ENCODE measurements at regions not wholly inside any gene's neighbourhood (a gene's known extent, or its start where the extent isn't known, plus 50 kb on each side); places are given as distances from the start of the nearest gene placed in this dataset.
"Not testable (repeated sequence)": the region's sequence is repeated elsewhere in the genome, so short reads cannot be mapped to it uniquely, and the experiment has no call there.

- H3K27ac ChIP-seq: no peak overlapping the region
- no peaks in the 10 kb centered on the region for H3K4me1 ChIP-seq (ENCODE audit: low read depth)
- no peaks in the 10 kb centered on the region for H3K9me3 ChIP-seq (ENCODE audit: low read depth)
- H3K36me3 ChIP-seq: no peaks in the 10 kb centered on the region
- H3K4me3 ChIP-seq: no peak overlapping the region
- DNase-seq (ENCODE audit: low read depth in 1 of 2, low spot score in 1 of 2): no peak
- TF ChIP-seq, protein P1, sequence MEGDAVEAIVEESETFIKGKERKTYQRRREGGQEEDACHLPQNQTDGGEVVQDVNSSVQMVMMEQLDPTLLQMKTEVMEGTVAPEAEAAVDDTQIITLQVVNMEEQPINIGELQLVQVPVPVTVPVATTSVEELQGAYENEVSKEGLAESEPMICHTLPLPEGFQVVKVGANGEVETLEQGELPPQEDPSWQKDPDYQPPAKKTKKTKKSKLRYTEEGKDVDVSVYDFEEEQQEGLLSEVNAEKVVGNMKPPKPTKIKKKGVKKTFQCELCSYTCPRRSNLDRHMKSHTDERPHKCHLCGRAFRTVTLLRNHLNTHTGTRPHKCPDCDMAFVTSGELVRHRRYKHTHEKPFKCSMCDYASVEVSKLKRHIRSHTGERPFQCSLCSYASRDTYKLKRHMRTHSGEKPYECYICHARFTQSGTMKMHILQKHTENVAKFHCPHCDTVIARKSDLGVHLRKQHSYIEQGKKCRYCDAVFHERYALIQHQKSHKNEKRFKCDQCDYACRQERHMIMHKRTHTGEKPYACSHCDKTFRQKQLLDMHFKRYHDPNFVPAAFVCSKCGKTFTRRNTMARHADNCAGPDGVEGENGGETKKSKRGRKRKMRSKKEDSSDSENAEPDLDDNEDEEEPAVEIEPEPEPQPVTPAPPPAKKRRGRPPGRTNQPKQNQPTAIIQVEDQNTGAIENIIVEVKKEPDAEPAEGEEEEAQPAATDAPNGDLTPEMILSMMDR (IDR thresholded peaks at IDR 0.05; ENCODE audit: low read depth, low read length): no peak
- H3K27me3 ChIP-seq: peaks cover 100% of the 10 kb centered on the region
Measured at GRCh38 chr1:147076442-147076841, 95.8 kb downstream of the PRKAB2 start.

GRCh38 chr1:147072482-147073432 lies 99.5 kb downstream of the PRKAB2 start:
- peak; percentile 21 to 46 for DNase-seq (ENCODE audit: low read depth in 1 of 2, low spot score in 1 of 2)
- Histone ChIP-seq H3K27ac (no peak overlapping the region), H3K9me3 (ENCODE audit: low read depth) (no peaks in the 10 kb centered on the region), H3K27me3 (peaks cover 79% of the 10 kb centered on the region), H3K4me3 (peak overlapping the region; percentile 32), H3K4me1 (ENCODE audit: low read depth) (no peaks in the 10 kb centered on the region), H3K36me3 (no peaks in the 10 kb centered on the region)
- TF ChIP-seq, protein P1 (IDR thresholded peaks at IDR 0.05; ENCODE audit: low read depth, low read length): no peak

GRCh38 chr1:147071142-147071541 lies 101.1 kb downstream of the PRKAB2 start:
- peaks cover 63% of the 10 kb centered on the region for H3K27me3 ChIP-seq
- no peak overlapping the region for H3K4me3 ChIP-seq
- no peaks in the 10 kb centered on the region for H3K4me1 ChIP-seq (ENCODE audit: low read depth)

DNA sequence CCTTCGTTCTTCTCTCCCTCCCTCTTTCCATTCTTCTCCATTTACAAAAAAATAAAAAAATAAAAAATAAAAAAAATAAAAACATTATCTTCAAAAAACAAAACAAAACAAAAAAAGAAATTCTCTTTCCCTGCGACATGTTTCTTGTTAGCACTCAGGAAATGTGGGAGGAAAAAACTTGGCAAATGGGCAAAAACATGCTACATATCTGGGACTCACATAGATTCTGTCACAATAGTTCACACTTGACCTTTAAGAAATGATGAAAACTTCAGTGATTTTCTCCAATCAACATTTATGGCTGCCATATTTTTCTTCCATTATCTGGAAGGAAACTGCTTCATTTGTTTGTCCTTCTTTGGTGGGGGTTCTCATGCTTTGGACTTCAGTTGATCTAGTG lies 109.3 kb downstream of the PRKAB2 start:
- Histone ChIP-seq H3K27ac (no peak overlapping the region), H3K4me3 (no peak overlapping the region), H3K27me3 (no peaks in the 10 kb centered on the region), H3K9me3 (ENCODE audit: low read depth) (no peaks in the 10 kb centered on the region), H3K4me1 (ENCODE audit: low read depth) (no peaks in the 10 kb centered on the region), H3K36me3 (no peaks in the 10 kb centered on the region)
- peak in 1 of 2 donors; percentile 20 for DNase-seq (ENCODE audit: low read depth in 1 of 2, low spot score in 1 of 2)
- TF ChIP-seq, protein P1 (IDR thresholded peaks at IDR 0.05; ENCODE audit: low read depth, low read length): no peak

More at GRCh38 chr1:147071142-147071541, 101.1 kb downstream of the PRKAB2 start:
- no peaks in the 10 kb centered on the region for H3K36me3 ChIP-seq
- H3K27ac ChIP-seq: no peak overlapping the region
- no peak for DNase-seq (ENCODE audit: low read depth in 1 of 2, low spot score in 1 of 2)
- H3K9me3 ChIP-seq (ENCODE audit: low read depth): no peaks in the 10 kb centered on the region
- TF ChIP-seq, protein P1 (IDR thresholded peaks at IDR 0.05; ENCODE audit: low read depth, low read length): no peak

- H3K4me3 ChIP-seq; H3K36me3 ChIP-seq; H3K27ac ChIP-seq; DNase-seq (ENCODE audit: low read depth in 1 of 2, low spot score in 1 of 2); H3K9me3 ChIP-seq (ENCODE audit: low read depth); H3K4me1 ChIP-seq (ENCODE audit: low read depth); H3K27me3 ChIP-seq: not testable (repeated sequence)
Measured at GRCh38 chr1:147061880-147062279, 110.4 kb downstream of the PRKAB2 start.

DNA sequence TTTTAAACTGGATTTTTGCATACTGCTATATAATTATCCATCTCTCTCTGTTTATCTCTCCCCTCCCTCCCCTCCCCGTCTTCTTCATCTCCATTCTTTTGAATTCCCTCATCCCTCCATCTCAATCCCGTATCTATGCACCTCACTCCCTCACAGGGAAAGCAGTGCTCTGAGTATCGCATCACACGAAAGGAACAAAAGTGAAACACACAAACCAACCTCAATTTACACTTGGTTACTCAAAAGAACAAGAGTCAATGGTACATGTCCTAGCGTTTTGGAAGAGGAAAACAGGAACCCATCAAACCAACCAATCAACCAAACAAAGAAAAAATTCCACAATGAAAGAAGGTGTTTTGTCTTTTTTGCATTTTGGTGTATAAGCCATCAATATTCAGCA lies 115.1 kb downstream of the NBPF12 start:
- H3K4me3 ChIP-seq: no peak overlapping the region
- no peaks in the 10 kb centered on the region for H3K9me3 ChIP-seq (ENCODE audit: low read depth)
- TF ChIP-seq, protein P1 (IDR thresholded peaks at IDR 0.05; ENCODE audit: low read depth, low read length): no peak
- no peaks in the 10 kb centered on the region for H3K27me3 ChIP-seq
- H3K36me3 ChIP-seq: no peaks in the 10 kb centered on the region
- no peak overlapping the region for H3K27ac ChIP-seq
- no peak for DNase-seq (ENCODE audit: low read depth in 1 of 2, low spot score in 1 of 2)
- H3K4me1 ChIP-seq (ENCODE audit: low read depth): no peaks in the 10 kb centered on the region
